ENCODE measurements at regions not wholly inside any gene's neighbourhood (a gene's known extent, or its start where the extent isn't known, plus 50 kb on each side); places are given as distances from the start of the nearest gene placed in this dataset.

GRCh38 chr3:171948674-171949073 is 90.7 kb upstream of the FNDC3B start:
- H3K36me3 Mint-ChIP-seq = peaks cover 0 to 4% (median 0%) of the 10 kb centered on the region in 5 donors
- H3K27ac ChIP-seq (ENCODE audit: low read depth, low read length) = no peak overlapping the region
- no peak overlapping the region for H3K4me3 Mint-ChIP-seq
- H3K9me3 ChIP-seq (ENCODE audit: control insufficient read depth in 2 of 3, low read length in 3 of 3) = no peaks in the 10 kb centered on the region
- peaks cover 0 to 9% (median 0%) of the 10 kb centered on the region in 11 donors for H3K9me3 Mint-ChIP-seq
- H3K4me1 ChIP-seq (ENCODE audit: control insufficient read depth in 2 of 2, insufficient read depth in 2 of 2, low read length in 2 of 2) = no peaks in the 10 kb centered on the region
- ChIA-PET POLR2A (no interaction called here), CTCF (no interaction called here)
- intact Hi-C loops (cut with micrococcal nuclease) = no loop called here
- no peaks in the 10 kb centered on the region for H3K27me3 ChIP-seq (ENCODE audit: control insufficient read depth in 2 of 2, insufficient read depth in 2 of 2, low read length in 2 of 2)
- H3K36me3 ChIP-seq (ENCODE audit: control insufficient read depth in 2 of 3, insufficient read depth in 3 of 3, low read length in 3 of 3) = no peaks in the 10 kb centered on the region
- H3K27ac Mint-ChIP-seq = no peak overlapping the region
- ATAC-seq = no peak
- peaks cover 6 to 18% (median 8%) of the 10 kb centered on the region in 5 donors for H3K27me3 Mint-ChIP-seq
- no peak overlapping the region for H3K4me3 ChIP-seq (ENCODE audit: low read length)
- no peaks in the 10 kb centered on the region for H3K4me1 Mint-ChIP-seq
- no peak for DNase-seq

- H3K9me3 Mint-ChIP-seq = peaks cover 0 to 9% (median 0%) of the 10 kb centered on the region in 11 donors
- POLR2A ChIA-PET = no interaction called here
- DNase-seq = no peak
- ATAC-seq = no peak
- CTCF ChIA-PET = no interaction called here
- Histone ChIP-seq H3K27me3 (ENCODE audit: control insufficient read depth in 2 of 2, insufficient read depth in 2 of 2, low read length in 2 of 2) (no peaks in the 10 kb centered on the region), H3K4me3 (ENCODE audit: low read length) (no peak overlapping the region), H3K4me1 (ENCODE audit: control insufficient read depth in 2 of 2, insufficient read depth in 2 of 2, low read length in 2 of 2) (no peaks in the 10 kb centered on the region), H3K9me3 (ENCODE audit: control insufficient read depth in 2 of 3, low read length in 3 of 3) (no peaks in the 10 kb centered on the region), H3K36me3 (ENCODE audit: control insufficient read depth in 2 of 3, insufficient read depth in 3 of 3, low read length in 3 of 3) (no peaks in the 10 kb centered on the region), H3K27ac (ENCODE audit: low read depth, low read length) (no peak overlapping the region)
- H3K4me1 Mint-ChIP-seq = no peaks in the 10 kb centered on the region
- H3K27ac Mint-ChIP-seq = no peak overlapping the region
- no peak overlapping the region for H3K4me3 Mint-ChIP-seq
- intact Hi-C loops (cut with micrococcal nuclease) = no loop called here
- H3K36me3 Mint-ChIP-seq = peaks cover 0 to 4% (median 0%) of the 10 kb centered on the region in 5 donors
- H3K27me3 Mint-ChIP-seq = peaks cover 7 to 14% (median 10%) of the 10 kb centered on the region in 5 donors
These were observed 89.8 kb upstream of the FNDC3B start for GRCh38 chr3:171949554-171949953.

GRCh38 chr3:171950373-171950772 is 89.0 kb upstream of the FNDC3B start:
- CTCF ChIA-PET = no interaction called here
- DNase-seq = no peak
- peaks cover 7 to 12% (median 10%) of the 10 kb centered on the region in 5 donors for H3K27me3 Mint-ChIP-seq
- POLR2A ChIA-PET = no interaction called here
- Histone ChIP-seq H3K27me3 (ENCODE audit: control insufficient read depth in 2 of 2, insufficient read depth in 2 of 2, low read length in 2 of 2) (no peaks in the 10 kb centered on the region), H3K9me3 (ENCODE audit: control insufficient read depth in 2 of 3, low read length in 3 of 3) (no peaks in the 10 kb centered on the region), H3K36me3 (ENCODE audit: control insufficient read depth in 2 of 3, insufficient read depth in 3 of 3, low read length in 3 of 3) (no peaks in the 10 kb centered on the region), H3K4me1 (ENCODE audit: control insufficient read depth in 2 of 2, insufficient read depth in 2 of 2, low read length in 2 of 2) (no peaks in the 10 kb centered on the region), H3K4me3 (ENCODE audit: low read length) (no peak overlapping the region), H3K27ac (ENCODE audit: low read depth, low read length) (no peak overlapping the region)
- no peaks in the 10 kb centered on the region for H3K4me1 Mint-ChIP-seq
- H3K36me3 Mint-ChIP-seq = peaks cover 0 to 4% (median 0%) of the 10 kb centered on the region in 5 donors
- peak overlapping the region in 1 of 9 donors; percentile 76 for H3K27ac Mint-ChIP-seq
- intact Hi-C loops (cut with micrococcal nuclease) = no loop called here
- H3K9me3 Mint-ChIP-seq = peaks cover 0 to 9% (median 0%) of the 10 kb centered on the region in 11 donors
- ATAC-seq = no peak
- no peak overlapping the region for H3K4me3 Mint-ChIP-seq

- Mint-ChIP-seq H3K36me3 (peaks cover 0 to 4% (median 0%) of the 10 kb centered on the region in 5 donors), H3K4me1 (no peaks in the 10 kb centered on the region), H3K27me3 (peaks cover 7 to 12% (median 10%) of the 10 kb centered on the region in 5 donors), H3K9me3 (peaks cover 0 to 9% (median 0%) of the 10 kb centered on the region in 11 donors), H3K27ac (no peak overlapping the region), H3K4me3 (no peak overlapping the region)
- Histone ChIP-seq H3K36me3 (ENCODE audit: control insufficient read depth in 2 of 3, insufficient read depth in 3 of 3, low read length in 3 of 3) (no peaks in the 10 kb centered on the region), H3K4me1 (ENCODE audit: control insufficient read depth in 2 of 2, insufficient read depth in 2 of 2, low read length in 2 of 2) (no peaks in the 10 kb centered on the region), H3K9me3 (ENCODE audit: control insufficient read depth in 2 of 3, low read length in 3 of 3) (no peaks in the 10 kb centered on the region), H3K27ac (ENCODE audit: low read depth, low read length) (no peak overlapping the region), H3K27me3 (ENCODE audit: control insufficient read depth in 2 of 2, insufficient read depth in 2 of 2, low read length in 2 of 2) (no peaks in the 10 kb centered on the region), H3K4me3 (ENCODE audit: low read length) (no peak overlapping the region)
- DNase-seq (no peak), ATAC-seq (no peak)
- ChIA-PET POLR2A (no interaction called here), CTCF (no interaction called here)
- intact Hi-C loops (cut with micrococcal nuclease) = no loop called here
These were observed 87.8 kb upstream of the FNDC3B start for GRCh38 chr3:171951597-171951996.

GRCh38 chr3:171953301-171954022 is 85.9 kb upstream of the FNDC3B start:
- Histone ChIP-seq H3K4me1 (ENCODE audit: control insufficient read depth in 2 of 2, insufficient read depth in 2 of 2, low read length in 2 of 2) (no peaks in the 10 kb centered on the region), H3K4me3 (ENCODE audit: low read length) (no peak overlapping the region), H3K36me3 (ENCODE audit: control insufficient read depth in 2 of 3, insufficient read depth in 3 of 3, low read length in 3 of 3) (no peaks in the 10 kb centered on the region), H3K9me3 (ENCODE audit: control insufficient read depth in 2 of 3, low read length in 3 of 3) (no peaks in the 10 kb centered on the region), H3K27me3 (ENCODE audit: control insufficient read depth in 2 of 2, insufficient read depth in 2 of 2, low read length in 2 of 2) (no peaks in the 10 kb centered on the region), H3K27ac (ENCODE audit: low read depth, low read length) (no peak overlapping the region)
- ChIA-PET POLR2A (no interaction called here), CTCF (no interaction called here)
- Mint-ChIP-seq H3K27me3 (peaks cover 0 to 8% (median 3%) of the 10 kb centered on the region in 5 donors), H3K36me3 (no peaks in the 10 kb centered on the region), H3K9me3 (no peaks in the 10 kb centered on the region), H3K4me1 (no peaks in the 10 kb centered on the region), H3K4me3 (no peak overlapping the region), H3K27ac (no peak overlapping the region)
- ATAC-seq (no peak), DNase-seq (no peak)
- intact Hi-C loops (cut with micrococcal nuclease) = no loop called here

GRCh38 chr3:171954690-171955383 is 84.5 kb upstream of the FNDC3B start:
- Histone ChIP-seq H3K36me3 (ENCODE audit: control insufficient read depth in 2 of 3, insufficient read depth in 3 of 3, low read length in 3 of 3) (no peaks in the 10 kb centered on the region), H3K27me3 (ENCODE audit: control insufficient read depth in 2 of 2, insufficient read depth in 2 of 2, low read length in 2 of 2) (no peaks in the 10 kb centered on the region), H3K4me3 (ENCODE audit: low read length) (no peak overlapping the region), H3K4me1 (ENCODE audit: control insufficient read depth in 2 of 2, insufficient read depth in 2 of 2, low read length in 2 of 2) (no peaks in the 10 kb centered on the region), H3K27ac (ENCODE audit: low read depth, low read length) (no peak overlapping the region), H3K9me3 (ENCODE audit: control insufficient read depth in 2 of 3, low read length in 3 of 3) (no peaks in the 10 kb centered on the region)
- H3K4me3 Mint-ChIP-seq = no peak overlapping the region
- intact Hi-C loops (cut with micrococcal nuclease) = no loop called here
- no peak overlapping the region for H3K27ac Mint-ChIP-seq
- no peaks in the 10 kb centered on the region for H3K4me1 Mint-ChIP-seq
- DNase-seq (no peak), ATAC-seq (peak; percentile 50)
- no peaks in the 10 kb centered on the region for H3K36me3 Mint-ChIP-seq
- no peaks in the 10 kb centered on the region for H3K9me3 Mint-ChIP-seq
- H3K27me3 Mint-ChIP-seq = peaks cover 0 to 8% (median 4%) of the 10 kb centered on the region in 5 donors
- POLR2A ChIA-PET = no interaction called here
- CTCF ChIA-PET = no interaction called here

GRCh38 chr3:171955598-171955997 is 83.8 kb upstream of the FNDC3B start:
- POLR2A ChIA-PET = no interaction called here
- no peak overlapping the region for H3K27ac ChIP-seq (ENCODE audit: low read depth, low read length)
- H3K4me1 ChIP-seq (ENCODE audit: control insufficient read depth in 2 of 2, insufficient read depth in 2 of 2, low read length in 2 of 2) = no peaks in the 10 kb centered on the region
- peaks cover 0 to 4% (median 0%) of the 10 kb centered on the region in 7 donors for H3K4me1 Mint-ChIP-seq
- CTCF ChIA-PET = no interaction called here
- no peak overlapping the region for H3K4me3 ChIP-seq (ENCODE audit: low read length)
- DNase-seq = no peak
- H3K36me3 Mint-ChIP-seq = no peaks in the 10 kb centered on the region
- ATAC-seq = no peak
- intact Hi-C loops (cut with micrococcal nuclease) = no loop called here
- no peak overlapping the region for H3K27ac Mint-ChIP-seq
- no peaks in the 10 kb centered on the region for H3K9me3 Mint-ChIP-seq
- no peaks in the 10 kb centered on the region for H3K9me3 ChIP-seq (ENCODE audit: control insufficient read depth in 2 of 3, low read length in 3 of 3)
- no peaks in the 10 kb centered on the region for H3K27me3 ChIP-seq (ENCODE audit: control insufficient read depth in 2 of 2, insufficient read depth in 2 of 2, low read length in 2 of 2)
- H3K4me3 Mint-ChIP-seq = no peak overlapping the region
- H3K27me3 Mint-ChIP-seq = peaks cover 0 to 9% (median 8%) of the 10 kb centered on the region in 5 donors
- H3K36me3 ChIP-seq (ENCODE audit: control insufficient read depth in 2 of 3, insufficient read depth in 3 of 3, low read length in 3 of 3) = no peaks in the 10 kb centered on the region

All from naive thymus-derived CD4-positive, alpha-beta T cell (primary cell).